Right renal cortex interstitium (tissue), 3 donors: ENCODE measurements at regions not wholly inside any gene's neighbourhood (a gene's known extent, or its start where the extent isn't known, plus 50 kb on each side); places are given as distances from the start of the nearest gene placed in this dataset.

Experiments used
- DNase-seq, 3 donors: peaks; one replicate each; pipeline ENCODE4 v3.0.0-alpha.2; 2013; ENCODE audit warnings: low read depth in 3 of 3, low spot score in 2 of 3

DNA sequence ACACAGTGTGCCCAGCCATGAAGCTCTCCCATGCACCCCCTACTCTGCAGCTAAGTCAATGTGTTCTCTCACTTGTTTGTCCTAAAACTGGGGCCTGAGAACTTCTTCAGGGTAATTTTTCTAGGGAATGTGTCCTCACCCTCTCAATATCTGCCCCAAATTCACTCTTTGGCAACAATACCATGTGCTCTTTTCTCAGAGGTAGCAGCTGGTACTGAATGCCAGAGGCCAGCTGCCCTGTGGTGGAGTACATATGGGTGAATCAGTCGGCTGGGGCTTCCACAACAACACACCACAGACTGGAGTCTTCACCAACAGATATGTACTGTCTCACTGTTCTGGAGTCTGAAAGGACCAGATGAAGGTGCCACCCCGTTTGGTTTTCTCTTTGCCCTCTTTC is 97.7 kb upstream of the TOP3B start:
- no peak for DNase-seq

DNA sequence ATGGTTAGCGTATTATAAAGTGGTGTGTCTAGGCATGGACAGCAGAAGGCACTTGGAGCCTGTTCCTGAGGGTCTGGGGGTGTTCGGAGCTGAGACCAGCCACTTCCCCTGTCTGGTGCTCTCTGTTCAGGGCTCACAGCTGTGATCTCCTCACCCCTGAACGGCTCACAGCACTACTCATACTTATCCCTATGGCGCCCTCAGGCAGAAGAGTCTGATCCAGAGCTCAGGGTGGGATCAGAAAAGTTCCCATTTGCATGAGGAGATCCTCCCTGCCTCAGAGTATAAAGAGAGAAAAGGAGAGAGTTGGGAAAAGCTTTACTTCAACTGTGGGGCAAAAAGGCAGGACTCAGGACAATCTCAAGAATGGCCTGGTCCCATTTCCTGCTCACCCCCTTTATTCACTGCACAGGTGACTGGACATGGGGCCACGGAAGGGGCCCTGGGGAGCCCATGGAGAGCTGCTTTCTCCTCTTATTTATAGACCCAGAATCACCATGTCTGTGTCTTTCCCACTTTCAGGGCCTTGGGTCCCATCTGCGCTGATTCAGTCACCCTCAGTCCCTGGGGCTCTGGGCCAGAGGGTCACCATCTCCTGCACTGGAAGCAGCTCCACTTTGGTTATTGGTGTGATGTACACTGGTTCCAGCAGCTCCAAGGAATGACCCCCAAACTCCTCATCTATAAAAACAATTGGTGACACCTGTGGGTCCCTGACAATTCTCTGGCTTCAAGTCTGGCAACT is 97.0 kb upstream of the TOP3B start:
- DNase-seq: no peak

DNA sequence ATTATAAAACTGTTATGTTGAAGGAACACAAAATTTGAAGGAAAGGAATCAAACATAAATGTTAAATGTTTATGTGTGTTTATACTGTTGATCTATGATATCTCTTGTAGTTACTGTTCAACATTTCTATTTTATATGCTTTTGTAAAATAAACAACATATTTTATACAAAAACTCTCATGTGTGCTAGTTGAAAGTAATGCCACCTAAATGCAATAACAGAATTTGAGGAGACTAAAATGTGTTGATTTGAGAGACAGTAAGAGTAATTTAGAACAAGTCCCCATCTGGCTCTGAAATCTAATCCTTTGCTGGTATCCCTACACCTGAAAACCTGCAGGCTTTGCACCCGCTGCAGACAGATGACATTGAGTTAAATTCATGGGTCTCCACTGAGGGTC is 95.7 kb upstream of the TOP3B start:
- DNase-seq: no peak

DNA sequence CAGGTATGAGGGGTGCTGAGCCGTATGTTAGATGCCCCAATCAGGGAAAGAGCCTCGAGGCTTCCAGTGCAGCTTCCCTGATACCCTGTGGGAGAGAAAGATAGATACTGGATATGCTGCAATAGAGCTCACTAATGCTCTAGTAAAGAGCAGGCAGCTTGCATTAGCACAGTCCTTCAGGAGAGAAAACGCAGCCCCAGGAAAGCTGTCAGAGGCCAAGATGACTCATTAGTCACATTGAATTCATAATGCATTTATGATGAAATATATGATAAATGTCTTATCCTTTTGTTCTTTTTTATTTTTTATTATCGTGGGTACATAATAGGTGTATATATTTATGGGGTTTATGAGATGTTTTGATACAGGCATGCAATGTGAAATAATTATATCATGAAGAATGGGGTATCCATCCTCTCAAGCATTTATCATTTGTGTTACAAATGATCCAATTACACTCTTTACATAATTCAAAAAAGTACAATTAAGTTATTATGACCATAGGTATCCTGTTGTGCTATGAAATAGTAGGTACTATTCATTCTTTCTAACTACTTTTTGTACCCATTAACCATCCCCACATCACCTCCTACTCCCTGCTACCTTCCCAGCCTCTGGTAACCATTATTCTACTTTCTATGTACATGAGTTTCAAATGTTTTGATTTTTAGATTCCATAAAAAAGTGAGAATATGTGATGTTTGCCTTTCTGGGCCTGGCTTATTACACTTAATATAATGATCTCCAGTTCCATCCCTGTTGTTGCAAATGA is 94.5 kb upstream of the TOP3B start:
- no peak for DNase-seq

DNA sequence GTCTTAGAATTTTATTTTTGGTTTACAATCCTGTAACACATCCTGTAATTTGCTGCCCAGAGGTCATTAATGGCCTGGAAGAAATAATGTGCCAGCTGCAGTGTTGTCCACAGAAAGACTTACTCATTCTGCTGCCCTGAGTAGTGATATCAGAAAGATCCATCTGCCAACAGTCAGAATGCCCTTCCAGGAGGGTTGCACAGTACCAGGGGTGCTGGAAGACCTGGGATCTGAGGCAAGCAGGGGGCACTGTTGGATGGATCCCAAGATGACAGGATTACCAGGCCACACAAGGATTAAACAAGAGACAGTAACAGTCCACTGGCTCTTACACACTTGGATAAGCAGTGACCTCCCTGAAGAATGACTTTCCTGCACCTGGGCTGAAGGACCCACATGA is 93.8 kb upstream of the TOP3B start:
- no peak for DNase-seq

DNA sequence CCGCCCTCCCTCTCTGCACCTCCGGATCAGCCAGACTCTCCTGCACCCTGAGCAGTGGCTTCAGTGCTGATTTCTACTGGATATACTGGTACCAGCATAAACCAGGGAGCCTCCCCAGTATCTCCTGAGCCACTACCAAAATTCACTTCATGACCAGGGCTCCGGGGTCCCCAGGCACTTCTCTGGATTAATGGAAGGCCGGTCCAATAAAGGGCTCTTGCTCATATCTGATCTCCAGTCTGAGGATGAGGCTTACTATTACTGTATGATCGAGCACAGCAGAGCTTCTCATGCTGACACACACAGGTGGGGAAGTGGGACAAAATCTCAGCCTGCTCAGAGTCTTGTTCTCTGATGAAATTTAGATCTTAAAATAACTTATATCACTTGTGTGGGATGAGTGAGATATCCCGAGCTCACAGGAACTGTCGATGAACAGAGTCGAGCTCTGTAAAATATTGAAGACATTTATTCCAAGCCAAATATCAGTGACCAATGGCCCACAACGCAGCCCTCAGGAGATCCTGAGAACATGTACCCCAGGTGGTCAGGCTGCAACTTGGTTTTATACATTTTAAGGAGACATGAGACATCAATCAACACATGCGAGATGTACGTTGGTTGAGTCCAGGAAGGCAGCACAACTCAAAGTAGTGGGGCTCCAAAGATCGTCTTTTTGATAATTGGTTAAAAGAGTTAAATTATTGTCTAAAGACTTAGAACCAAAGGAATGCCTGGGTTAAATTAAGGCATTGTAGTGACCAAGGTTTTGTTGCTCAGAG is 93.0 kb upstream of the TOP3B start:
- no peak for DNase-seq

DNA sequence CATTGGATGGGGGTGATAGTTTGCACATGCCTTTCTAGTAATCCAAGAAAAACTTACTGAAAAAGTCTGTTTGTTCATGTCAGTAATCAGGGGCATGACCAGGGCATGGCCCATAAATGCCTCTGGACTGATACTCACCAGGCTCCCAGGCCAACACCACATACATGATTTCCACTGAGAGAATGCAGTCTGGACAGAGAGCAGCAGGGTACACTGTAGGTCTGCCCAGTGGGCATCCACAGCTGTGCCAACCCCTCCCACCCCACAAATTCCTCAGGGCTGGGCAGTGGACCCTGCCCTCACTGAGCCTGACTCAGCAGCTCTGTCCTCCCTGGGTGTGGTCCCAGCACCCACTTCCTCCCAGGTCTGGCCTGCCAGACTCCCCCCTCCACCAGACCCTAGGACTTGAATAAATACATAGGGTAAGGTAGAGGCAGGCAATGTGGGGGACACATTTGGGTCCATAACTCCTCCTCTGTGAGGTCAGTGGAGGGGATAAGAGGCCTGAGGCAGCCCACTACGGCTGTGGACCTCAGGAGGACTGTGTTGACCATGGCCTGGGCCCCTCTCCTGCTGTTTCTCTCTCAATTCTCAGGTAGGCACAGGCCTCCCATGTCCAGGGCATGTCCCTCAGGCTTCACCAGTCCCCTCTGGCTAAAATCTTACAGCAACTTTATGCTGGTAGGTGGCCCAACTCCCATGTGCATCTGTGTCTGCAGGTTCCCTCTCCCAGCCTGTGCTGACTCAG is 92.2 kb upstream of the TOP3B start:
- no peak for DNase-seq

DNA sequence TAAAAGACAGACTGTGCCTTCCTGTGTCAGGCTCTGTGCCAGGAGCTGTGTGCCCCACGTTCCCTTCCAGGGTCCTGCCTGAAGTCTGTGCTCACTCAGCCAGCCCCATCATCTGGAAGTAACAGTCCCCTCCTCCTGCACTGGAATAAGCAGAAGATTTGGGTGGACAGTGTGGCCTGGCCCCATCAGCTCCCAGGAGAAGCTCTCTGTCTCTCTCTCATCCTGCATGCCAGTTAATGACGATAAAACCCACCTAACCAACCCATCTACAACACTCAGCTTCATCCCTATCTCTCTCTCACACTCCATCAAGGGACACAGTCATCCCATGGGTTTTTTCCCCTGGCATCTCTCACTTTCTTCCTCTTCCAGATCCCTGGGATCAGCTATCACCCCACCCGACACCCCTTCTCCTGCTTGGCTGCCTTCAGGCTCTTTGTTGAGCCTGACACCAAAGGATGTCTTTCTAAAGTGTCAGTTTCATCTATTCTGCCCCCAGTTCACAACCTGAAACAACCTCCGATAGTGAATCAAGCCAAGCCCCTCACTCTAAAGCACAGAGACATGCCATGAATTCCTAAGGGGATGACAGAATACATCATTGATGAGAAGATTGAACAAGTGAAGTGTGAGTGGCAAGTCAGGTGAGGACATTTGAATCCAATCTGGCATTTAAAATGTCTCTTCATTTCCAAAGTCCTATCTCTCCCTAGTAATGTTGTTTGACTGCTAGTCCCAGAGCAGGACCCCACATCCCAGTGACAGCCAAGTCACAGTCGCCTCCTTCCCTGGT is 91.4 kb upstream of the TOP3B start:
- no peak for DNase-seq

DNA sequence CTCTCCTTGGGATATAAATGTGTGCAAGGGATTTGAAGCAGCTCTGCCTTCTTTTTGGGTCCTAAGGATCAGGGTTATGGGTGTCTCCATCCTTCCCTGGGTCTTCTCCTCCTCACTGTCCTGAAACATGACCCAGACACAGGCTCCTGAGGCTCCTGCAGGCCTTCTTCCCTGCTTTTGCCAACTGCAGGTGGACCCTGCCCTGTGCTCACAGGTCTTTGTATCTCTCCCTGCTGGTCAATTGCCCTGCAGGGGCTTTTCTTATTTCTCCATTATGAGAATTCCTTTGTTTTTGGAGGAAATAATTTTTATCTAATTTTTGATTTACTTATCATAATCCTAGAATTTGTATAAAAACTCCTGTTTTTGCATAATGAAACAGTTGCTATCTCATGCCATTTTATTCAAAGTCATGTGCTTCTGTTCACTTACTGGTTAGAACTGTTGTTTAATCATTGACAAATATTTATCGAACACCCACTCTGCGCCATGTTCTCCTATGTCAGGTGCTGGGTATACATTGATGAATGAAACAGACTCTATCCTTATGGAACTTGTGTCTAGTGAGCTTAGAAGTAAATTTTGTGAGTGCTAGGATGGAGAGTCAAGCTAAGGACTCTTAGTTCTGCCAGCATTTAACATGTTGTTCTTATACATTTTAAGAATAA is 89.7 kb upstream of the TOP3B start:
- no peak for DNase-seq

DNA sequence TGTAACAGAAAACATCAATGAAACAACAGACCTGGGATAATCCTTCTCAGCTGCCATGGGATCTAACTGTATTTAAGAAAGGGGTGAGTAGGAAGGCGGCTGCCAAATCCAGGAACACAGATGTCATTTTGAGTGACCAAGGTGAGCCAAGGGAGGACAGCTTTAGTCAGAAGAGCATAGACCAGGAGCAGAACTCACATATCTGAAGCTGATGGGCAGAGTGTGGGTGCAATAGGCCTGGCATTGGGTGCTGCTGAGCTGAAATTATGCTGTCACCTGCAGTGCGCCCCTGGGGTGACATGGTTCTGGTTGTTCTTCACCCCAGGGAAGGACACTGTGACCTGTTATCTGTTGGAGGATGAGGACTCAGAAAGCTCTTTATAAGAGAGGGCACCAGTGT is 88.9 kb upstream of the TOP3B start:
- DNase-seq: no peak

DNA sequence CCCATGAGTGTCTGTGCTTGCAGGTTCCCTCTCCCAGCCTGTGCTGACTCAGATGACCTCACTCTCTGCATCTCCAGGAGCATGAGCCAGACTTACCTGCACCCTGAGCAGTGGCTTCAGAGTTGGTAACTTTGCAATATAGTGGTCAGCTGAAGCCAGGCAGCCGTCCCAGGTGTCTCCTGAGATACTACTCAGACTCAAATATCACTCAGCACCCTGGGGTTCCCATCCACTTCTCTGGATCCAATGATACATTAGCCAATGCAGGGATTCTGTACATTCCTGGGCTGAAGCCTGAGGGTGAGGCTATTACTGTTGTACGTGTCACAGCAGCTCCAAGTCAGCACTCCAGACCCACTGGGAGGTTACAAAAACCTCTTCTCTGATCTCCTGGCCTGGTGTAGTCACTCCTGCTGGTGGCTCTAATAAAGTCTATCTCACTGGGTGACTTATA is 87.8 kb upstream of the TOP3B start:
- DNase-seq: no peak

DNA sequence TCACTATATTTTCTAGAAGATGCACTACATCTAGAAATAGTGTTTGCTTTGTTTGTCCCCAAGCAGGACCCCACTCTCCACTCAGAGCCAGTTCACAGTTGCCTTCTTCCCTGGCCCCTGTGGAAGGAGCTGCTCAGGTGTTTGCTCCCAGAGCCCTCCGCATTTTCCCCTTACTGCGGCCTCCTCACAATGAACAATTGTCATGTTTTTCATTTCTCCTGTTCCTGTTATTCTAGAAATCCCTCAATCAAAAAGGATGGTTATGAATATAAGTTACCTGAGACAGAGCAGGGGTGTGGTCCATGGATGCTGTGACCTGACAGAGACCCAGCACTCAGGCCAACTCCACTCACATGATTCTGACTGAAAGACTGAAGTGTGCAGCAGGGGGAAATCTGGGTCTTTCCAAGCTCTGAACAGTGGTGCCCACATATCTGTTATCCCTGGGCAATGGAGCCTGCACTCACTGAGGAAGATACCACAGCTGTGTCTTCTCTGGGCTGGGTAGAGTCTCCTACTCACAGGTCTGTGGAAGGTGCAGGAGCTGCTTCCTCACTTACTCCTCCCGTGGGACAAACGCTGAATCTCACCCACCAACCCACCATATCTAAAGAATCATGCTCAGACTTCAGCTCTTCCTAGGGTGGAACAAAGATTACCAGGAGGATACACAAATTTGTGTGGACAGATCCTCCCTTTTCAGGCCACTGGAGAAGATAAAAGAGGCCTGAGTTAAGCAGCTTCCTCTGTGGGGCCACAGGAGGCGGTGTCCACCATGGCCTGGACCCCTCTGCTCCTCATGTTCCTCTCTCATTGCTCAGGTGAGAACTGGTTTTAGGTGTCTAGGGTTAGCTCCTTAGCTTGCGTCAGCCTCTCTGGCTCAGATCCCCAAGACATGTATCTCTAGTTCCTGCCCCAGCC is 87.1 kb upstream of the TOP3B start:
- no peak for DNase-seq

DNA sequence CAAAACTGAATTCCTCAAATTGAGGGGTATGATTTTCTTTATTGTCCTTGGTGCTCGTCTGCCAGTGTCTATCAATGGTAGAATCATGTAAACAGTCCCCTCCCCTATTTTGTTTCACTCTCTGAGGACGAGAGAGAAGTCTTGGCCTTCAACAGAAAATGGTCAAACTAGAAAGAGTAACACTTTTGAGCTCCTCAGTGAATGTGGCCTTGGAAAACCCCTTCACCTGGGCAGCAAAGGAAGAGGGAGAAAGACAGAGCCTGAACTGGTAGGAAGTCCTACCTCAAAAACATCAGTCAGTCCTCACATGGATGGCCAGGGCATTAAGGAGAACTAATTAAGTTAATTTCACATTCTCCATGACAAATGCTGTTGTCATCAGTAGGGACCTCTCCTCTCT is 86.1 kb upstream of the TOP3B start:
- no peak for DNase-seq

DNA sequence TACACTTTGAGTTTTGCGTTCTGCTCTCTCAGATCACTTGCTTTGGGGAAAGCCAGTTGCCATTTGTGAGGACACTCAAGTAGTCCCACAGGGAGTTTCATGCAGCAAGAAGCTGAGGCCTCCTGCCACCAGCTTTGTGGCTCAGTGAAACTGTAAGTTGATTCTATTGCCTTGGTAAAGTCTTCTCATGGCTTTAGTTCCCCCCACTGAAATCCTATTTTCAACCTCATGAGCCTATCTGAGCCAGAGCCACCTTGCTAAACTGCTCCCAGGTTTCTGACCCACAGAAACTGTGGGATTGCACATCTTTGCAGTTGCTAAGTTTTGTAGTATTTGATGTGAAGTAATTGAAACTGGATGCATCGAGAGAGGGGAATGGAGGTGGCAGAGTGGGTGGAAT is 85.4 kb upstream of the TOP3B start:
- DNase-seq: no peak

DNA sequence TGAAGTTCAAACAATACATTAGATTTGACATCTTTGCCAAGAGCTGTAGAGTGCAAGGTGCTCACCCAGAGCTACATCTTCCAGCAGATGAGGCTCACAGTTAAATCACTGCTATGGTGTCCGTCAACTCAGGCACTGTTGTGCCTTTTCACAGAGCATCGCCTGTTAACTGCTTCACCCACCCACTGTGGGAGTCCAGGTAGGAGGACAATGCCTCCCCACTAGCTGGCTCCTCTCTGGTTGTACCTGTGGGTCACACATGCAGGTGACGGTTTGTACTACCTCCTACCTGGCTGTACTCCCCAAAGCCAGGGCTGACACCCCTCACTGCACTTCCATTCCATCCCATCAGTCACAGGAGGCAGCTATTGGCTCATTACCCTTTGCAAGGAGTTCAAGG is 84.6 kb upstream of the TOP3B start:
- DNase-seq: no peak

DNA sequence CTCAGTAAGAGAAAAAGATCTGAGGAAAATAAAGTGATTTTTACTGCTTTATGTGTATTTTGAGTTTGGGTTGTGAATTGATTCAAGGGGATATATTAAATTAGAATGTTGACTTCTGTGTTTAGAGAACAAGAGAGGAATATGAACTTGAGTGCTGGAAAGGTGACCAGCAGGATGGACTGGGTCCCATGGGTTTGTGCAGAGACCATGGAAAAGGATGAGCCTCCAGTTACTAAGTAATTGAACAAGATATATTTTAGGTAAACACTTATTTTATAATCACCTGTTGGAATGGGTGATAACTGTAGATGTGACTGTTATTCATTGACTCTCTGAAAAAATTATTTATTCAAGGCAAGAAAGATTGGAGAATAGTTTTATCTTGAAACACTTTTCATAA is 82.0 kb upstream of the TOP3B start:
- no peak for DNase-seq

DNA sequence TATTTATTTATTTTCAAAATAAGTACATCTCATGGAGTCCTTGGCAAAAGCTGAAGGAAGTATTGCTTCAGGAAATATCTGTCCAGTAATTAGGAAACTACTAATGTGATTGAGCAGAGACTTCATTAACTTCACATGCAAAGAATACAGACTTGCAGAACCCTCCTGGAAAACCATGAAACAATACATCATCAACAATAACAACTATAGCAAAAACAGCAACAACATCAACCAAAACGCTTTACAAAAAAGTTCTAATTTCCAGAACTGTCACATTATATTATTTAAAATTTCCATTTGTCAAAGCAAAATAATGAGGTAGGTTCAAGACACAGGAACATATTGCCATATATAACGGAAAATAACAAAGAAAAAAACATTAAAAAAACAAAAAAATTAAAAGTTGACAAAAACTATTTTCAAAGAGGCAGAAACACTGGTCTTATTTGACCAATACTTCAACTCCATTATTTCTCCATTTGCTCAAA is 79.8 kb upstream of the TOP3B start:
- DNase-seq: no peak
